ENCODE measurements at regions not wholly inside any gene's neighbourhood (a gene's known extent, or its start where the extent isn't known, plus 50 kb on each side); places are given as distances from the start of the nearest gene placed in this dataset.

GRCh38 chr11:127182586-127183203 lies 182.1 kb upstream of the KIRREL3 start:
- H3K36me3 ChIP-seq: no peaks in the 10 kb centered on the region
- no peak for DNase-seq (ENCODE audit: low spot score in 2 of 2)
- H3K27me3 ChIP-seq: no peaks in the 10 kb centered on the region
- no peak overlapping the region for H3K4me3 ChIP-seq
- TF ChIP-seq CTCF (IDR thresholded peaks at IDR 0.05) (no peak), POLR2A (IDR thresholded peaks at IDR 0.05) (no peak), POLR2AphosphoS5 (IDR thresholded peaks at IDR 0.05) (no peak), EP300 (IDR thresholded peaks at IDR 0.05) (no peak)
- WGBS: 74% methylated on average over 8 of the region's 8 CpGs
- H3K27ac ChIP-seq: no peak overlapping the region
- H3K9me3 ChIP-seq: no peaks in the 10 kb centered on the region
- H3K4me1 ChIP-seq: no peaks in the 10 kb centered on the region

- H3K9me3 ChIP-seq: no peaks in the 10 kb centered on the region
- H3K27me3 ChIP-seq: no peaks in the 10 kb centered on the region
- no peak for TF ChIP-seq POLR2AphosphoS5 (IDR thresholded peaks at IDR 0.05)
- no peak for TF ChIP-seq POLR2A (IDR thresholded peaks at IDR 0.05)
- no peak for TF ChIP-seq EP300 (IDR thresholded peaks at IDR 0.05)
- no peak for TF ChIP-seq CTCF (IDR thresholded peaks at IDR 0.05)
- no peaks in the 10 kb centered on the region for H3K4me1 ChIP-seq
- H3K36me3 ChIP-seq: no peaks in the 10 kb centered on the region
- no peak overlapping the region for H3K27ac ChIP-seq
- DNase-seq (ENCODE audit: low spot score in 2 of 2): no peak
- 64% methylated on average over 2 of the region's 2 CpGs for WGBS
- no peak overlapping the region for H3K4me3 ChIP-seq
Measured at GRCh38 chr11:127157225-127157624, 156.7 kb upstream of the KIRREL3 start.

- 72% methylated on average over 1 of the region's 1 CpG for WGBS
Measured at GRCh38 chr11:127149410-127149809, 148.8 kb upstream of the KIRREL3 start.

GRCh38 chr11:127143251-127143650 lies 142.7 kb upstream of the KIRREL3 start:
- Histone ChIP-seq H3K36me3 (no peaks in the 10 kb centered on the region), H3K4me1 (no peaks in the 10 kb centered on the region), H3K4me3 (no peak overlapping the region), H3K27me3 (no peaks in the 10 kb centered on the region), H3K27ac (no peak overlapping the region), H3K9me3 (no peaks in the 10 kb centered on the region)
- TF ChIP-seq EP300 (IDR thresholded peaks at IDR 0.05) (no peak), CTCF (IDR thresholded peaks at IDR 0.05) (no peak), POLR2AphosphoS5 (IDR thresholded peaks at IDR 0.05) (no peak), POLR2A (IDR thresholded peaks at IDR 0.05) (no peak)
- WGBS: 94% methylated on average over 7 of the region's 7 CpGs
- no peak for DNase-seq (ENCODE audit: low spot score in 2 of 2)

More at GRCh38 chr11:127149410-127149809, 148.8 kb upstream of the KIRREL3 start:
- Histone ChIP-seq H3K9me3 (no peaks in the 10 kb centered on the region), H3K4me1 (no peaks in the 10 kb centered on the region), H3K4me3 (no peak overlapping the region), H3K36me3 (no peaks in the 10 kb centered on the region), H3K27ac (no peak overlapping the region), H3K27me3 (no peaks in the 10 kb centered on the region)
- TF ChIP-seq CTCF (IDR thresholded peaks at IDR 0.05) (no peak), EP300 (IDR thresholded peaks at IDR 0.05) (no peak), POLR2AphosphoS5 (IDR thresholded peaks at IDR 0.05) (no peak), POLR2A (IDR thresholded peaks at IDR 0.05) (no peak)
- DNase-seq (ENCODE audit: low spot score in 2 of 2): no peak

GRCh38 chr11:127138613-127139012 lies 138.0 kb upstream of the KIRREL3 start:
- Histone ChIP-seq H3K4me1 (no peaks in the 10 kb centered on the region), H3K27ac (no peak overlapping the region), H3K27me3 (no peaks in the 10 kb centered on the region), H3K36me3 (no peaks in the 10 kb centered on the region), H3K4me3 (no peak overlapping the region), H3K9me3 (no peaks in the 10 kb centered on the region)
- DNase-seq (ENCODE audit: low spot score in 2 of 2): no peak
- WGBS: 86% methylated on average over 3 of the region's 3 CpGs
- TF ChIP-seq POLR2AphosphoS5 (IDR thresholded peaks at IDR 0.05) (no peak), EP300 (IDR thresholded peaks at IDR 0.05) (no peak), POLR2A (IDR thresholded peaks at IDR 0.05) (no peak), CTCF (IDR thresholded peaks at IDR 0.05) (no peak)

Data from suprapubic skin (tissue), 4 donors.